GM21786 (cell line): ENCODE measurements at regions not wholly inside any gene's neighbourhood (a gene's known extent, or its start where the extent isn't known, plus 50 kb on each side); places are given as distances from the start of the nearest gene placed in this dataset.
"Not testable (repeated sequence)": the region's sequence is repeated elsewhere in the genome, so short reads cannot be mapped to it uniquely, and the experiment has no call there.

ENCODE experiments used
- ATAC-seq: cut with Tn5 transposase; IDR thresholded peaks from one replicate; pipeline ENCODE4 v1.9.1; 2021; ENCODE audit not compliant: unreplicated experiment

- ATAC-seq, result no peak
These were observed 988.5 kb downstream of the CDH18 start for GRCh38 chr5:18999478-18999877.

GRCh38 chr5:19001054-19001453 lies 986.9 kb downstream of the CDH18 start:
- no peak for ATAC-seq

- ATAC-seq, result no peak
These were observed 986.5 kb downstream of the CDH18 start for GRCh38 chr5:19001539-19001938.

- ATAC-seq, result no peak
These were observed 985.9 kb downstream of the CDH18 start for GRCh38 chr5:19002111-19002510.

GRCh38 chr5:19018822-19019221 lies 969.2 kb downstream of the CDH18 start:
- ATAC-seq, result no peak

GRCh38 chr5:19031491-19031890 lies 956.5 kb downstream of the CDH18 start:
- no peak for ATAC-seq

- ATAC-seq, result no peak
These were observed 952.2 kb downstream of the CDH18 start for GRCh38 chr5:19035816-19036215.

- ATAC-seq, result no peak
These were observed 945.9 kb downstream of the CDH18 start for GRCh38 chr5:19042106-19042505.

GRCh38 chr5:19044311-19044710 lies 943.7 kb downstream of the CDH18 start:
- no peak for ATAC-seq

- no peak for ATAC-seq
These were observed 942.9 kb downstream of the CDH18 start for GRCh38 chr5:19044931-19045695.

- no peak for ATAC-seq
These were observed 940.7 kb downstream of the CDH18 start for GRCh38 chr5:19047277-19047676.

GRCh38 chr5:19048726-19049125 lies 939.3 kb downstream of the CDH18 start:
- no peak for ATAC-seq

- no peak for ATAC-seq
These were observed 929.8 kb downstream of the CDH18 start for GRCh38 chr5:19058216-19058615.

GRCh38 chr5:19064094-19064493 lies 923.9 kb downstream of the CDH18 start:
- no peak for ATAC-seq

- no peak for ATAC-seq
These were observed 920.3 kb downstream of the CDH18 start for GRCh38 chr5:19067741-19068140.

- no peak for ATAC-seq
These were observed 889.6 kb downstream of the CDH18 start for GRCh38 chr5:19098434-19098833.

GRCh38 chr5:19099195-19099594 lies 888.8 kb downstream of the CDH18 start:
- ATAC-seq, result no peak

- ATAC-seq, result no peak
These were observed 883.1 kb downstream of the CDH18 start for GRCh38 chr5:19104948-19105347.

GRCh38 chr5:19122923-19123322 lies 865.1 kb downstream of the CDH18 start:
- no peak for ATAC-seq

GRCh38 chr5:19125956-19126713 lies 861.9 kb downstream of the CDH18 start:
- ATAC-seq, result no peak

- ATAC-seq, result no peak
These were observed 847.7 kb downstream of the CDH18 start for GRCh38 chr5:19140276-19140675.

GRCh38 chr5:19141937-19142524 lies 846.0 kb downstream of the CDH18 start:
- ATAC-seq, result not testable (repeated sequence)
